Endothelial cell of umbilical vein (primary cell): ENCODE measurements at regions not wholly inside any gene's neighbourhood (a gene's known extent, or its start where the extent isn't known, plus 50 kb on each side); places are given as distances from the start of the nearest gene placed in this dataset.

Experiments
- BruUV-seq: library from RNA; stranded (reverse); fragments of 400-500 nt; replicated peaks from 2 replicates; lab custom pipeline; 2021; lab: Mats Ljungman, UMichigan
- CTCF ChIA-PET: fragments of 300-600, 350-600 bp; sonication (Branson Sonifier 250); formaldehyde crosslinking; loops from one replicate; lab custom pipeline; 2021; ENCODE audit warnings: antibody characterized with exemption, inconsistent platforms; lab: Charles Lee
- POLR2A ChIA-PET: fragments of 300-600, 350-600 bp; sonication (Branson Sonifier 250); formaldehyde crosslinking; loops from one replicate; lab custom pipeline; 2021; ENCODE audit warnings: antibody characterized with exemption, inconsistent platforms; lab: Charles Lee
- DNase-seq: peaks from one replicate; pipeline ENCODE4 v3.0.0-alpha.2; 2011; ENCODE audit warnings: low read depth, low spot score
- FAIRE-seq: peaks from 2 replicates; lab custom pipeline; 2011; peaks lifted over from hg19 to GRCh38; lab: Jason Lieb, UNC
- H2AFZ ChIP-seq: 2 replicates; pipeline ENCODE4 v1.6.0; 2012; ENCODE audit warnings: low read depth, low read length, control low read depth, inconsistent platforms
- H3K27ac ChIP-seq: 2 replicates; pipeline ENCODE4 v1.5.1; 2011; ENCODE audit warnings: low read depth, mild to moderate bottlenecking, control low read depth, low read length, moderate library complexity; ENCODE audit not compliant: insufficient read depth
- H3K27me3 ChIP-seq, 2 experiments: 2 replicates each; pipeline versions ENCODE4 v1.6.0 to v1.6.1; 2011; ENCODE audit warnings: low read length in 2 of 2, mixed read lengths in 1 of 2; ENCODE audit not compliant: control insufficient read depth in 2 of 2, insufficient read depth in 2 of 2
- H3K36me3 ChIP-seq, 2 experiments: 2 replicates in 1 of 2; 3 replicates in 1 of 2; pipeline ENCODE4 v1.5.1; 2011; ENCODE audit warnings: low read length in 2 of 2, mild to moderate bottlenecking in 1 of 2, moderate library complexity in 1 of 2; ENCODE audit not compliant: control insufficient read depth in 2 of 2, insufficient read depth in 2 of 2; ENCODE audit errors: extremely low read depth in 1 of 2
- H3K4me1 ChIP-seq: 3 replicates; pipeline ENCODE4 v1.5.1; 2011; ENCODE audit warnings: mild to moderate bottlenecking, low read length; ENCODE audit not compliant: control insufficient read depth, insufficient read depth; ENCODE audit errors: extremely low read depth
- H3K4me2 ChIP-seq: 2 replicates; pipeline ENCODE4 v1.6.1; 2011; ENCODE audit warnings: low read length, control low read depth, mixed read lengths; ENCODE audit not compliant: insufficient read depth
- H3K4me3 ChIP-seq, 3 experiments: fragments of 200-600 bp in 1 of 3; sonication (generic), shearing (Covaris generic) in 1 of 3; replicated peaks in 1 of 3; 2 replicates each; pipeline ENCODE4 v1.5.1; 2011 to 2016; ENCODE audit warnings: control low read depth in 3 of 3, low read length in 3 of 3, mild to moderate bottlenecking in 2 of 3, inconsistent platforms in 1 of 3, low read depth in 1 of 3, moderate library complexity in 1 of 3; ENCODE audit not compliant: insufficient read depth in 1 of 3
- H3K79me2 ChIP-seq: 2 replicates; pipeline ENCODE4 v1.6.0; 2012; ENCODE audit warnings: low read length, inconsistent platforms; ENCODE audit not compliant: control insufficient read depth, insufficient read depth
- H3K9ac ChIP-seq: replicated peaks from 2 replicates; pipeline ENCODE3; 2011; ENCODE audit warnings: low read length, control low read depth; ENCODE audit not compliant: insufficient read depth; ENCODE audit errors: extremely low read depth
- H3K9me1 ChIP-seq: replicated peaks from 3 replicates; pipeline ENCODE4 v1.6.0; 2011; ENCODE audit warnings: mild to moderate bottlenecking, low read length; ENCODE audit not compliant: control insufficient read depth, insufficient read depth; ENCODE audit errors: extremely low read depth
- H3K9me3 ChIP-seq: replicated peaks from 2 replicates; pipeline ENCODE4 v1.5.1; 2012; ENCODE audit warnings: low read length, inconsistent platforms; ENCODE audit not compliant: control insufficient read depth, insufficient read depth
- H4K20me1 ChIP-seq: replicated peaks from 2 replicates; pipeline ENCODE3; 2011; ENCODE audit warnings: mild to moderate bottlenecking, low read length; ENCODE audit not compliant: control insufficient read depth, insufficient read depth; ENCODE audit errors: extremely low read depth
- CTCF ChIP-seq, 2 donors: IDR thresholded peaks; 1 replicate in 1 of 2; 2 replicates in 1 of 2; pipeline ENCODE4 v1.5.1; 2011; ENCODE audit warnings: low read length in 2 of 2, mild to moderate bottlenecking in 2 of 2, moderate library complexity in 2 of 2, control low read depth in 1 of 2, inconsistent platforms in 1 of 2, low read depth in 1 of 2; ENCODE audit not compliant: insufficient read depth in 1 of 2; ENCODE audit errors: extremely low read depth in 1 of 2
- EZH2 ChIP-seq: IDR thresholded peaks from 2 replicates; pipeline ENCODE4 v1.6.1; 2012; ENCODE audit warnings: borderline replicate concordance, low read depth, mild to moderate bottlenecking, moderate library complexity, low read length, inconsistent platforms; ENCODE audit not compliant: severe bottlenecking
- FOS ChIP-seq: IDR thresholded peaks from 2 replicates; pipeline ENCODE4 v1.6.1; 2011; ENCODE audit warnings: mild to moderate bottlenecking, low read length, moderate library complexity, borderline replicate concordance; ENCODE audit not compliant: insufficient read depth
- GATA2 ChIP-seq: IDR thresholded peaks from 2 replicates; pipeline ENCODE4 v1.7.0; 2011; ENCODE audit warnings: low read depth, mild to moderate bottlenecking, moderate library complexity, mixed read lengths, low read length; ENCODE audit not compliant: insufficient read length, insufficient read depth
- JUN ChIP-seq: IDR thresholded peaks from 2 replicates; pipeline ENCODE4 v1.6.1; 2011; ENCODE audit warnings: borderline replicate concordance, low read depth; ENCODE audit not compliant: insufficient read length, insufficient read depth
- MAX ChIP-seq: IDR thresholded peaks from 2 replicates; pipeline ENCODE4 v1.6.1; 2011; ENCODE audit not compliant: insufficient read depth, insufficient read length
- MYC ChIP-seq: IDR thresholded peaks from one replicate; pipeline ENCODE4 v1.6.1; 2011; ENCODE audit warnings: mild to moderate bottlenecking, low read depth, low read length
- POLR2A ChIP-seq: IDR thresholded peaks from 2 replicates; pipeline ENCODE4 v1.6.1; 2012; ENCODE audit warnings: low read depth, mild to moderate bottlenecking, control low read depth, low read length
- POLR2AphosphoS5 ChIP-seq: IDR thresholded peaks from 2 replicates; pipeline ENCODE4 v1.6.1; 2012; ENCODE audit warnings: low read depth, mild to moderate bottlenecking, control low read depth, low read length, moderate library complexity; ENCODE audit not compliant: insufficient read depth
- dilution Hi-C: fragments of 300-500 bp; cut with MboI; formaldehyde crosslinking; loops from one replicate; pipeline ENCODE4 v1.15.0; 2019; ENCODE audit warnings: low sequenced_read_pairs; ENCODE audit not compliant: extremely low pct_ligation_motif_present
- intact Hi-C: fragments of 100-400 bp; cut with micrococcal nuclease; formaldehyde crosslinking; loops from one replicate; pipeline ENCODE4 v1.10.0; 2022

GRCh38 chr5:158629591-158630312, 470.0 kb downstream of the EBF1 start:
- no peak overlapping the region for H3K4me3 ChIP-seq
- TF ChIP-seq CTCF (IDR thresholded peaks at IDR 0.05; ENCODE audit: extremely low read depth in 1 of 2, insufficient read depth in 1 of 2, low read depth in 1 of 2, low read length in 2 of 2) (no peak), GATA2 (no peak), JUN (no peak), EZH2 (no peak), FOS (no peak), POLR2A (no peak), MAX (no peak), MYC (no peak), POLR2AphosphoS5 (no peak)
- H3K79me2 ChIP-seq, result no peaks in the 10 kb centered on the region
- intact Hi-C loops, result no loop called here
- peaks cover 4% of the 10 kb centered on the region for H3K9me3 ChIP-seq
- DNase-seq, result no peak
- BruUV-seq, result no TSS peak
- H3K9me1 ChIP-seq, result no peaks in the 10 kb centered on the region
- dilution Hi-C loops, result no loop called here
- H3K27ac ChIP-seq, result no peak overlapping the region
- FAIRE-seq, result no peak
- no peak overlapping the region for H3K4me2 ChIP-seq
- no peaks in the 10 kb centered on the region for H3K4me1 ChIP-seq
- no peaks in the 10 kb centered on the region for H4K20me1 ChIP-seq
- ChIA-PET CTCF (no interaction called here), POLR2A (no interaction called here)
- H2AFZ ChIP-seq, result no peak overlapping the region
- no peaks in the 10 kb centered on the region for H3K27me3 ChIP-seq
- H3K36me3 ChIP-seq, result no peaks in the 10 kb centered on the region
- no peak overlapping the region for H3K9ac ChIP-seq
